Stimulated activated memory B cell treated with anti-CD40 and anti-IgM and Interleukin-4, amounts not matched to agents 10 μg/mL and 1 μg/mL and 100 μg/mL, for 72 hours (primary cell): ENCODE measurements at regions not wholly inside any gene's neighbourhood (a gene's known extent, or its start where the extent isn't known, plus 50 kb on each side); places are given as distances from the start of the nearest gene placed in this dataset.
"Not testable (repeated sequence)": the region's sequence is repeated elsewhere in the genome, so short reads cannot be mapped to it uniquely, and the experiment has no call there.

Experiments used
- ATAC-seq: fragments of 150-1000 bp; cut with Tn5 transposase; 2 replicates; pipeline ENCODE4 v1.10.0; 2021
- H3K27ac Mint-ChIP-seq: one replicate; pipeline ENCODE4 v1.8.0; 2022; ENCODE audit warnings: mild to moderate bottlenecking, mixed read lengths
- H3K27me3 Mint-ChIP-seq: one replicate; pipeline ENCODE4 v1.8.0; 2022; ENCODE audit warnings: mixed read lengths
- H3K36me3 Mint-ChIP-seq: one replicate; pipeline ENCODE4 v1.8.0; 2022; ENCODE audit warnings: mixed read lengths
- H3K4me1 Mint-ChIP-seq: one replicate; pipeline ENCODE4 v1.8.0; 2022; ENCODE audit warnings: mixed read lengths
- H3K4me3 Mint-ChIP-seq: one replicate; pipeline ENCODE4 v1.8.0; 2022; ENCODE audit warnings: mild to moderate bottlenecking, moderate library complexity, mixed read lengths
- H3K9me3 Mint-ChIP-seq: one replicate; pipeline ENCODE4 v1.8.0; 2022; ENCODE audit warnings: mixed read lengths

DNA sequence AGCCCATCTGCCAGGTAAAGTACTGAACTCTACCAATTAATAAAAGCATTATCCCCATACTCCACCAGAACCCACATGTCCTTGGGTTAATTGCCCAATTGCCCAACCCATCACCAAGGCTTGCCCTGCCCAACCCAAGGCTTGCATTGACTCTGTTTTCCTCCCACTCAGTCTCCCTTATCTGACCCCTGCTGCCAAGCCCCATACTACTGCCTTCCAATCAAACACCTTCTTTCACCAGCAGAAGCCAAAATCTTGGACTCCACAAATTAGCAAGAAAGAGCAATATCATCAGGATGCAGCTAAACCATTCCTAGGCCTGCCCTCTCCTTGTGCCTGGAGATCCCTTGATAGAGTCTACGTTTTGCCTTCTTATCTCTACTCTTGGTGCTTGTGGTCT, 602.9 kb downstream of the NTRK3 start:
- no peak for ATAC-seq
- H3K4me1 Mint-ChIP-seq: no peaks in the 10 kb centered on the region
- no peak overlapping the region for H3K4me3 Mint-ChIP-seq
- H3K36me3 Mint-ChIP-seq: no peaks in the 10 kb centered on the region
- H3K27ac Mint-ChIP-seq: no peak overlapping the region
- no peaks in the 10 kb centered on the region for H3K27me3 Mint-ChIP-seq
- no peaks in the 10 kb centered on the region for H3K9me3 Mint-ChIP-seq

DNA sequence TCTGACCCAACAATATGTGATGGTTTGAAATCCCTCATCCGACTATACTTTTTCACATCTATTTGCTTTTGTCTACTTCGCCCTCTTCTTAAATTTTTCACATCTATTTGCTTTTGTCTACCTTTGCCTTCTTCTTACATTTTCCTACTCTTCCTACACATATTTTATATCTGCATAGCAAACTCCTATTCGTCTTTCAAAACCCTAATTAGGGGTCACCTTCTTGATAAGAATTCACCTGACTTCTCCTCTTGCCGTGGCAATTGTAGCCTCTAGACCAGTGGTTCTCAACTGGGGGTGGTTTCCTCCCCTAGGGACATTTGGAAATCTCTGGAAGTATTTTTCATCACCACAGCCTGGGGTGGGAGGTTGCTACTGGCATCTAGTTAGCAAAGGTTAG, 607.4 kb downstream of the NTRK3 start:
- Mint-ChIP-seq H3K27ac (no peak overlapping the region), H3K4me1 (no peaks in the 10 kb centered on the region), H3K27me3 (no peaks in the 10 kb centered on the region), H3K4me3 (no peak overlapping the region), H3K36me3 (no peaks in the 10 kb centered on the region), H3K9me3 (no peaks in the 10 kb centered on the region)
- ATAC-seq: no peak

DNA sequence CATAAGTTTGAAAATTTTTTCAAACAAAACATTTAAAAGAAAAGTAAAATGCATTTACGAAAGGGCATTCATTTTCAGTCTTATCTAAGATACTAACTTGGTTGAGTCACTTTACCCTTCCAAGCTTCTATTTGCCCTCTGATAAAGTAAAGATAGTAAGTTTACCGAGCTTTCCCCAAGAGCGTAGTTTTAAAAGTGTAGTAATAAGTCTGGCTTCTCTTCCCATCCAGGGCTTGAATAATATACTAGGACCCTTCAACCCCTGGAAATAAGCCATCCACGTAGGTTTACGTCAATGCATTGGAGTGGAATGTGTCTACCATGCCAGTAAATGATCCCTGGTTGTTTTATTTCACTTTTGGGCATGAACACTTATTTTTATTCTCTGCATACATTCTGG, 608.3 kb downstream of the NTRK3 start:
- H3K27ac Mint-ChIP-seq: no peak overlapping the region
- H3K36me3 Mint-ChIP-seq: no peaks in the 10 kb centered on the region
- no peak overlapping the region for H3K4me3 Mint-ChIP-seq
- ATAC-seq: no peak
- no peaks in the 10 kb centered on the region for H3K4me1 Mint-ChIP-seq
- H3K27me3 Mint-ChIP-seq: no peaks in the 10 kb centered on the region
- H3K9me3 Mint-ChIP-seq: no peaks in the 10 kb centered on the region

DNA sequence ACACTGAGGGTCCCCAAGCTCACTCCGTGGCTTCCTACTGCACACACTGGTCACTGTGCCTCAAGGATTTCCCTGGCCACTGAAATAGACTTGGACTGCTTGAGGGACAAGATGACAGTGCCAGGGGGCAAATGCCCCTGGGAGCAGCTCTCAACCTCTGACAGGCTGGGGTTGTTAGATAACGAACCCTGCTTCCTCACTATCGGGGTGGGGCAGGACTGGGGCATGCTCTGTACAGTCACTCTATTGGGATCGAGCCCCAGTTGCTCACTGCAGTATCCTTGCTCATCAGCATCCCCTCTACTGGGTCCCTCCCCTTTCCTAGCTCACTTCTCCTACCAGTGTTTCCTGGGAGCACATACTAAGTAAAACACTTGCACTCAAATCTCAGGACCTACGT, 610.8 kb downstream of the NTRK3 start:
- no peaks in the 10 kb centered on the region for H3K27me3 Mint-ChIP-seq
- no peak overlapping the region for H3K4me3 Mint-ChIP-seq
- H3K36me3 Mint-ChIP-seq: no peaks in the 10 kb centered on the region
- H3K27ac Mint-ChIP-seq: no peak overlapping the region
- no peaks in the 10 kb centered on the region for H3K4me1 Mint-ChIP-seq
- peak; percentile 27 for ATAC-seq
- no peaks in the 10 kb centered on the region for H3K9me3 Mint-ChIP-seq

DNA sequence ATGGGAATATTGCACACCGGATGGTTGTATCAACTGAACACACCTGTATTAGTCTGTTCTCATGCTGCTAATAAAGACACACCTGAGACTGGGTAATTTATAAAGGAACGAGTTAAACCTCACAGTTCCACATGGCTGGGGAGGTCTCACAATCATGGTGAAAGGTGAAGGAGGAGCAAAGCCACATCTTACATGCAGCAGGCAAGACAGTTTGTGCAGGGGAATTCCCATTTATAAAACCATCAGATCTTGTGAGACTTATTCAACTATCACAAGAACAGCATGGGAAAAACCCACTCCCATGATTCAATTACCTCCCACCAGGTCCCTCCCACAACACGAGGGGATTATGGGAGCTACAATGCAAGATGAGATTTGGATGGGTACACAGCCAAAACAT, 613.5 kb downstream of the NTRK3 start:
- H3K27me3 Mint-ChIP-seq, H3K9me3 Mint-ChIP-seq, ATAC-seq, H3K36me3 Mint-ChIP-seq, H3K4me1 Mint-ChIP-seq, H3K27ac Mint-ChIP-seq, H3K4me3 Mint-ChIP-seq: not testable (repeated sequence)

DNA sequence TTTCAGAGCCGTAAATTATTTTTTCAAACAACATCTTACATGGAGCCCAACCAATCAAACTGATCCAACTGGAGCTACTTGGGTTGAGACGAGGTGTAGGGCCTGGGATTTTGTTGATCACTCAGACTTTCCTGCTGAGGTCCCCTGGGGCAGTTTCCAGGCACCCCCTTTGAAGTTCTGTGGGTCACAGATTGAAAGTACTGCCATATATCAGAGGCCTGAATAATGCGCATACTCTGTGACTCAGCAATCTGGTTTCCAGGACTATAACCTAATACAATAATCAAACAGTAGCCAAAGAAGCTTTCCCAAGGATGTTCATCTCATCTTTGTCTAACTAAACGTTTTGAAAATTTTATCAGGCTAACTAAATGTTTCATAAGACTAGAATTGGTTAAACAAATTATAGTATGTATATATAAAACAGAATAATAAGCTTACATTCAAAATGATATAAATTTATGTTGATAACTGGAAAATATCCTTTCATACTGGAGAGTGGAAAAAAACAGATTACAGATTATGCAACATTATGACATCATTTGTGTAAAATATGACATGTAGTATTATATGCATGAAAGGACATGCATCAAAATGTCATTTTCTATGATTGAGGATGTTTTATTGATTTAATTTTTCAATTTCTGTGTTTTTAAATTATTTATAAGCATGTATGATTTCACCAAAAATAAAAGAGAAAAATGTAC, 617.1 kb downstream of the NTRK3 start:
- no peaks in the 10 kb centered on the region for H3K36me3 Mint-ChIP-seq
- H3K4me3 Mint-ChIP-seq: no peak overlapping the region
- H3K27me3 Mint-ChIP-seq: no peaks in the 10 kb centered on the region
- ATAC-seq: no peak
- H3K9me3 Mint-ChIP-seq: no peaks in the 10 kb centered on the region
- H3K4me1 Mint-ChIP-seq: no peaks in the 10 kb centered on the region
- H3K27ac Mint-ChIP-seq: no peak overlapping the region

DNA sequence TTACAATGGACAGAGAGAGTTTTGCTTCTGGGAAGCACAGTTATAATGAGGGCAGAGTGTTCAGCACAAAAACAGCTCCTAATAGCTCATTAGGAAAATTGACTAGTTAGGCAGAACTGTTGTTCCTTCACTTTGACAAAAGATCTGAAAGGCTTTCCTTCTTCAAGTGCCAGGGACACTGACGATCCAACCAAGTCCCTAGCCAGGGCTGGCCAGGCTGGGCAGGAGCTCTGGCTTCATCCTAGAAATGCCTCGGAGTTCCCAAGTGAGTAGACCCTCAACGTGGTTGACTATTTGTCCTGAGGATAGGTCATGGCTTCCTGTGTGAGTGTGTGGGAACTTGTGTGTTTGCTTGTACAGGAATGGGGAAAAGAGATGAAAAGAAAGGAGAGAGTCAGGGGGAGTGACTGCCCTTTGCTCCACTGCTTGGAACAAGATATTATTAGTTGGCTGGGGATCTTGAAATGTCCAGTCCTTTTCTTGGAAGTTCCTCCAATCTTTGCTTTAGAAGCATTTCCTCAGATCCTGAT, 617.9 kb downstream of the NTRK3 start:
- H3K9me3 Mint-ChIP-seq: no peaks in the 10 kb centered on the region
- no peaks in the 10 kb centered on the region for H3K36me3 Mint-ChIP-seq
- H3K27me3 Mint-ChIP-seq: no peaks in the 10 kb centered on the region
- H3K4me1 Mint-ChIP-seq: no peaks in the 10 kb centered on the region
- H3K4me3 Mint-ChIP-seq: no peak overlapping the region
- ATAC-seq: no peak
- no peak overlapping the region for H3K27ac Mint-ChIP-seq

DNA sequence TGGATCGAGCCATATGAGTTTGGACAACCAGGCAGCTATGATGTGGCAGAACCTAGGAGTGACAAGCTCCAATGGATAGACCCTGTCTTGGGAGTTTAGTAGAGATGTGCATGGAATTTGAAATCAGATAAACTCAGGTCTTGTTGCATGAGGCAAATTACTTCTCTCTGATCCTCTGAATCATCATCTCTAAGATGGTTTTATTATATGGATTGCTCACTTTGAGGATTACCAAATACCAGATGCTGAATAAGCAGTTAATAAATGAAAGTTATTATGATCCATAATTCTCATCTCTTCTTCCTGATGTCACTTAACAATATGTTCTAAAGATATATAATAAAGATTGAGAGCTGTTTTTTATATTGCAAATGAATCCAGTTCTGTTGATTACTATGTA, 622.2 kb downstream of the NTRK3 start:
- ATAC-seq: no peak
- Mint-ChIP-seq H3K27me3 (no peaks in the 10 kb centered on the region), H3K27ac (no peak overlapping the region)

DNA sequence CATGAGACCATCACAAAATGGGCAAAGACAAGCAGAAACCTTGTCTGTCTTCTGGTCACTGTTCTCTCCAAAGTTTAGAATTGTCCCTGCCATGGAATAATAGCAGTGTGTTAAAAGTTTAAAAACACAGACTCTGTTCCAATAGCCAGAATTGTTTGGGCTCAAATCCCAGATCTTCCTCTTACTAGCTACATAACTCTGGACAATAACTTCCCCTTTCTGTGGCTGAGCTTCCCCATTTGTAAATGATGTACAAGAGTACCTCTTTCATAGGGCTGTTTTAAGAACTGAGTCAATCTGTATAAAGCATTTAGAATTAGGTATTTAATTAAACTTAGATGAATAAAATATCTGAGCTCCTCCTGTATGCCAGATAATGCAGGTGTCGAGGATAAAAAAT, 623.0 kb downstream of the NTRK3 start:
- Mint-ChIP-seq H3K27ac (no peak overlapping the region), H3K4me1 (no peaks in the 10 kb centered on the region), H3K9me3 (no peaks in the 10 kb centered on the region), H3K27me3 (no peaks in the 10 kb centered on the region), H3K36me3 (no peaks in the 10 kb centered on the region), H3K4me3 (no peak overlapping the region)
- no peak for ATAC-seq

More for the DNA sequence above, 622.2 kb downstream of the NTRK3 start:
- Mint-ChIP-seq H3K36me3 (no peaks in the 10 kb centered on the region), H3K4me1 (no peaks in the 10 kb centered on the region), H3K9me3 (no peaks in the 10 kb centered on the region), H3K4me3 (no peak overlapping the region)

DNA sequence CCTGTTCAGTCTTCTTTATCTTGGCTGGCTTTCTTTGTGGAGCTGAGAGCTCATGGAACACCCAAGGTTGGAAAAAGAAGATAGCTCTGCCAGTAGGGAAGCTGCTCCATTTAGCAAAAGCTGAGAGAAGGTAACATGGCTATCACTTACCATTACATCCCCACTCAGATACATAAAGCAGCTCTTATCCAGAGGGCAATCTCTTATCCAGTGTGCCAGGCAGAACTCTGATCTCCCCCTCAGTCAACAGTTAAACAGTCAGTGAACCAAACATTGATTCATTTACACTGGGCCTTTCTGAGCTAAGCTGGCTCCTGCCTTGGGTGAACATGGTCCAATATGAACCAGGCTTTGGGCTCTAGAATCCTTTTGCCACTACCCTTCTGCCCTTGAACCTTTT, 624.2 kb downstream of the NTRK3 start:
- Mint-ChIP-seq H3K27me3 (no peaks in the 10 kb centered on the region), H3K9me3 (no peaks in the 10 kb centered on the region), H3K27ac (no peak overlapping the region), H3K4me3 (no peak overlapping the region), H3K36me3 (no peaks in the 10 kb centered on the region), H3K4me1 (no peaks in the 10 kb centered on the region)
- ATAC-seq: no peak

DNA sequence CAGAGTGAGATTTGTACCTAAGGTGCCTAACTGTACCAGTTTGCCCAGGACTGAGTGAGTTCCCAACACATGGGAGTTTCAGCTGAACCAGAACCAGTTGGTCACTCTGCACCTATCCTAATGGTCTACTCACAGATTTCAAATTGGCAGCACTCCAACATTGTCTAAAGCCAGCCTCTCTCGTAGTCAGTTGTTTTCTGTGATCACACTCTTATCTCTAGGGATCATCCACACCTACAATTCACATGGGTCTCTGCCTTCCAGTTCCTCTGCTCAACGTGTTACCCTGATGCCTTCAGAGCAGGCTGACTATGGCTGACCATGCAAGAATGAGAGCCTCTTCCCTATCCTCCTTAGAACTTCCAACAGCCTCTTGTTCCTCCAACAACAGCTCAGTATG, 624.8 kb downstream of the NTRK3 start:
- Mint-ChIP-seq H3K9me3 (no peaks in the 10 kb centered on the region), H3K4me3 (no peak overlapping the region), H3K27ac (no peak overlapping the region), H3K36me3 (no peaks in the 10 kb centered on the region), H3K27me3 (no peaks in the 10 kb centered on the region), H3K4me1 (no peaks in the 10 kb centered on the region)
- ATAC-seq: no peak

DNA sequence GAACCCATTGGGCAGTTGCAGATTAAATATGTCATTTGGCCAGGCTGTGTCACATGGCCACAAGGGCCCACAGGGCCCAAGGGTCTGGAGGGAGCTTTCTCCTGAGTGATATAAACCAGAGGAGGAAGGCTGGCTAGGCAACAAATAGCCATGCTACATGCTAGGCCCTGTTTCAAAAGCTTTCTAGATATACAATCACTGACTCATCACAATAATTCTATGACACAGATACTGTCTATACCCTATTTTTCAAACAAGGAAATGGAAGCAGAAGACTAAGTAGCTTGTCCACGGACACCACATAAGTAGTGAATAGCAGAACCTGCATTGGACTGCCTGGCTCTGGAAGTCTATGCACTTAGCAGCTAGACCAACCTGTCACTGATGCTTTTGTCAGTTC, 625.4 kb downstream of the NTRK3 start:
- no peak overlapping the region for H3K27ac Mint-ChIP-seq

DNA sequence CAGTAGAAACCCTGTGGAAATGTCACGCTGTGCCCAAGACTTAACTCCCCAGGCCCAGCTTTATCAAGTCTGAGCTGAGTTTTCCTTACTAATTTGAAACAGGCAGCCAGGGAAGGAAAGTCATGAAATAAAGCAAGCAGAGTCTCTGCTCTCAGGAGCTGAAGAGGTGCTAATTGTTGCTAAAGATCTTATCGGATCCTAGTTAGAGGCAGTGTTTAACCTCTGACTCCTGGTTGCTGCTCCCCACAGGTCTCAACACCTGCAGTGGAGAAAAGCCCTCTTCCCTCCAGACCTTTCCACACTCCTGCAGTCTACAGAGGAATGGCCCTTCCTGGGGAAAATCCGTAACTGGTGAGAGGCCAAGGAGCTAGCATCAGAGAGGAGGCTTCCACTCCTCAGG, 628.2 kb downstream of the NTRK3 start:
- Mint-ChIP-seq H3K4me1 (no peaks in the 10 kb centered on the region), H3K27ac (no peak overlapping the region), H3K9me3 (no peaks in the 10 kb centered on the region), H3K36me3 (no peaks in the 10 kb centered on the region), H3K4me3 (no peak overlapping the region), H3K27me3 (no peaks in the 10 kb centered on the region)
- peak; percentile 12 for ATAC-seq

More for the DNA sequence above, 625.4 kb downstream of the NTRK3 start:
- H3K4me1 Mint-ChIP-seq: no peaks in the 10 kb centered on the region
- no peaks in the 10 kb centered on the region for H3K36me3 Mint-ChIP-seq
- H3K9me3 Mint-ChIP-seq: no peaks in the 10 kb centered on the region
- H3K4me3 Mint-ChIP-seq: no peak overlapping the region
- no peaks in the 10 kb centered on the region for H3K27me3 Mint-ChIP-seq
- no peak for ATAC-seq

DNA sequence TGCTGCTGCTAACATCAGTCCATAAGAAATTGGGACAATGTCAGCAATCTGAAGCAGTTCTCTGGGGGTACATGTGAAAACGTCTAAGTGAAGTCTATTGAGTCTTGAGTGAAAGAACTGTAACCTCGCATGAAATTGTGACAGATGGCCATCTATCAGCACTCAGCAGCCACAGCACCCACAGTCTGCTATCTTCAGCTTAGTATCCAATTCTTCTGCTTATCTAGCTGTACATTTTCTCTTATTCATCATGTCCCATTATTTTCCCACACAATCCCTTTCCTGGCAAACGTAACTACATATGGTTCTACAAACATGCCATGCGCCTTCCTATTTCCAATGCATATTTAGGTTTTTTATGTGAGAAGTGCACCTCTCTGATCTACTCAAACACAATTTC, 629.7 kb downstream of the NTRK3 start:
- H3K4me1 Mint-ChIP-seq: no peaks in the 10 kb centered on the region
- H3K27ac Mint-ChIP-seq: no peak overlapping the region
- H3K9me3 Mint-ChIP-seq: peaks cover 4% of the 10 kb centered on the region
- H3K36me3 Mint-ChIP-seq: no peaks in the 10 kb centered on the region
- no peak for ATAC-seq
- H3K4me3 Mint-ChIP-seq: no peak overlapping the region
- H3K27me3 Mint-ChIP-seq: no peaks in the 10 kb centered on the region

DNA sequence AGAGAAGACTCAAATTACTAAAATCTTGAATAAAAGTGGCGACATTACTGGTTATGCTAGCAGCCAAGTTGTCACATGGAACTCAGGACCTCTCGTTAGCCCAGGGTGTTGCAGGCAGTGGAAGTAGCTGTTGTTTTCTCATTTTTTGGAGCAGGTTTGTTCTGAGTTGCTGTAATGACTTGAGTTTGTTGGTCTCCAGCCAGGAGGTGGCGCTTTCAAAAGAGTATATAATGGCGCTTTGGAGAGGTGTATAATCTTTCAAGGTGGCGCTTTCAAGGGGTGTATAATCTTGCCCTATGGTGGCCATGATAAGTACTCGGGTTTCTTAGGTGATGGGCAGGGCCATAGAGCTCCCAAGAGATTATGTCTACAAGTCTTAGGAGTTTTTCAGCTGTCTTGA, 632.7 kb downstream of the NTRK3 start:
- Mint-ChIP-seq H3K27ac (no peak overlapping the region), H3K4me3 (no peak overlapping the region), H3K4me1 (no peaks in the 10 kb centered on the region), H3K27me3 (no peaks in the 10 kb centered on the region), H3K36me3 (no peaks in the 10 kb centered on the region), H3K9me3 (peaks cover 6% of the 10 kb centered on the region)
- no peak for ATAC-seq

DNA sequence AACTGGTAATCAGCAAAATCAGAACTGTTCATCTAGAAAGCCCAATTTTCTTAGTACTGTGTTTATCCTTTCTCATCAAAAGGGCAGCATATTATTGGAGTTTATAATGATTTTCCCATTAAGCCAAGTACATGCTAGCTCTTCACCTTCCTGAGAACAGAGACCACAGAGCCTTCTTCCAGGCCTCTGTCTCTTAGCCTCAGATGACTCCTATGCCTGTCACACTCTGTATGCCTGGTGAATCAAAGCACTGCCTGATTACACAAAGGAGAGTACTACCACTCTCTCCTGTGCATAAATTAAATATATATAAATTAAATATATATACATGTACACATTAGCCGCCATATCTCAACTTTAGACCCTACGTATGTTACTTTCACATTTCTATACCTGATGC, 636.1 kb downstream of the NTRK3 start:
- no peaks in the 10 kb centered on the region for H3K27me3 Mint-ChIP-seq
- ATAC-seq: no peak
- H3K4me3 Mint-ChIP-seq: no peak overlapping the region
- H3K36me3 Mint-ChIP-seq: no peaks in the 10 kb centered on the region
- no peaks in the 10 kb centered on the region for H3K4me1 Mint-ChIP-seq
- H3K27ac Mint-ChIP-seq: no peak overlapping the region
- H3K9me3 Mint-ChIP-seq: peaks cover 9% of the 10 kb centered on the region
